GM12878 (cell line): ENCODE measurements at regions not wholly inside any gene's neighbourhood (a gene's known extent, or its start where the extent isn't known, plus 50 kb on each side); places are given as distances from the start of the nearest gene placed in this dataset.

Experiments
- ATAC-seq: fragments of 200-7000 bp; cut with Tn5 transposase; 3 replicates; pipeline ENCODE4 v1.9.1; 2020; ENCODE audit warnings: mild to moderate bottlenecking, moderate library complexity
- BruUV-seq: library from RNA; stranded (reverse); fragments of 400-500 nt; replicated peaks from 2 replicates; lab custom pipeline; 2021; lab: Mats Ljungman, UMichigan
- CTCF ChIA-PET: fragments of 300-600 bp; sonication (Branson Sonifier 250); formaldehyde crosslinking; extraction: SDS; loops from one replicate; lab custom pipeline; 2021; ENCODE audit warnings: inconsistent platforms; lab: Yijun Ruan, JAX
- POLR2A ChIA-PET: fragments of 350-600 bp; formaldehyde crosslinking; extraction: SDS; loops from one replicate; lab custom pipeline; 2021; ENCODE audit warnings: inconsistent platforms; lab: Charles Lee
- RAD21 ChIA-PET: fragments of 300-600 bp; sonication (Branson Sonifier 250); formaldehyde crosslinking; loops from one replicate; lab custom pipeline; 2023; ENCODE audit warnings: antibody characterized with exemption; ENCODE audit not compliant: unreplicated experiment; lab: Charles Lee
- SMC1A ChIA-PET: fragments of 300-600 bp; sonication (Branson Sonifier 250); formaldehyde crosslinking; loops from one replicate; lab custom pipeline; 2023; ENCODE audit not compliant: unreplicated experiment, uncharacterized antibody; lab: Charles Lee
- DNase-seq: peaks from one replicate; pipeline ENCODE4 v3.0.0-alpha.2; 2011; ENCODE audit warnings: low read depth, low spot score
- FAIRE-seq: peaks from 3 replicates; lab custom pipeline; 2011; peaks lifted over from hg19 to GRCh38; lab: Jason Lieb, UNC
- H2AFZ ChIP-seq: 2 replicates; pipeline ENCODE4 v1.6.0; 2011; ENCODE audit warnings: low read depth, low read length, control low read depth; ENCODE audit not compliant: control insufficient read depth
- H3K27ac ChIP-seq: 2 replicates; pipeline ENCODE4 v1.5.1; 2011; ENCODE audit warnings: control low read depth; ENCODE audit not compliant: control insufficient read depth, insufficient read depth
- H3K27me3 ChIP-seq, 2 experiments: replicated peaks in 1 of 2; 2 replicates each; pipeline versions ENCODE4 v1.6.0 to v1.6.1; 2011; ENCODE audit warnings: low read length in 1 of 2; ENCODE audit not compliant: control insufficient read depth in 2 of 2, insufficient read depth in 2 of 2
- H3K36me3 ChIP-seq, 2 experiments: 2 replicates each; pipeline ENCODE4 v1.5.1; 2011; ENCODE audit warnings: low read length in 1 of 2; ENCODE audit not compliant: control insufficient read depth in 2 of 2, insufficient read depth in 2 of 2
- H3K4me1 ChIP-seq: 2 replicates; pipeline ENCODE4 v1.6.1; 2011; ENCODE audit warnings: mild to moderate bottlenecking, low read length, moderate library complexity, mixed read lengths; ENCODE audit not compliant: control insufficient read depth, insufficient read depth
- H3K4me2 ChIP-seq: 2 replicates; pipeline ENCODE4 v1.6.0; 2011; ENCODE audit warnings: control low read depth; ENCODE audit not compliant: control insufficient read depth, insufficient read depth
- H3K4me3 ChIP-seq: fragments of 200-600 bp; sonication (generic); 2 replicates; pipeline ENCODE4 v1.5.1; 2016
- H3K79me2 ChIP-seq: 2 replicates; pipeline ENCODE4 v1.6.0; 2011; ENCODE audit warnings: low read length; ENCODE audit not compliant: control insufficient read depth, insufficient read depth
- H3K9ac ChIP-seq: 2 replicates; pipeline ENCODE4 v1.8.0; 2011; ENCODE audit warnings: low read length, control low read depth, mixed read lengths; ENCODE audit not compliant: control insufficient read depth, insufficient read depth
- H3K9me3 ChIP-seq: replicated peaks from 3 replicates; pipeline ENCODE4 v1.5.1; 2011; ENCODE audit warnings: mild to moderate bottlenecking, low read length; ENCODE audit not compliant: control insufficient read depth, insufficient read depth
- H4K20me1 ChIP-seq: 2 replicates; pipeline ENCODE4 v1.6.0; 2011; ENCODE audit not compliant: control insufficient read depth, insufficient read depth
- BACH1 ChIP-seq: fragments of 450-650 bp; IDR thresholded peaks from 2 replicates; pipeline ENCODE4 v1.6.1; 2017; ENCODE audit warnings: mild to moderate bottlenecking, borderline replicate concordance
- ETV6 ChIP-seq, 2 experiments: fragments of 450-650 bp in 1 of 2; IDR thresholded peaks in 1 of 2; conservative IDR thresholded peaks in 1 of 2; 2 replicates each; pipeline ENCODE4 v1.6.1; 2014; ENCODE audit warnings: antibody characterized with exemption in 1 of 2, borderline replicate concordance in 1 of 2, low read depth in 1 of 2, mild to moderate bottlenecking in 1 of 2, moderate library complexity in 1 of 2
- GATAD2B ChIP-seq: fragments of 450-650 bp; conservative IDR thresholded peaks from 2 replicates; pipeline ENCODE4 v1.6.1; 2017; ENCODE audit warnings: low read depth, mild to moderate bottlenecking, moderate library complexity
- HDAC2 ChIP-seq: fragments of 200-600 bp; sonication (generic); IDR thresholded peaks from 2 replicates; pipeline ENCODE4 v1.6.1; 2017
- MEF2B ChIP-seq: fragments of 450-650 bp; IDR thresholded peaks from 2 replicates; pipeline ENCODE4 v1.6.1; 2018; ENCODE audit warnings: mild to moderate bottlenecking, moderate library complexity; ENCODE audit not compliant: partially characterized antibody, poor library complexity, severe bottlenecking
- SP1 ChIP-seq: IDR thresholded peaks from one replicate; pipeline ENCODE4 v1.6.1; 2011; ENCODE audit warnings: low read depth, low read length
- WGBS: methylation state at CpG from one replicate; pipeline ENCODE4 v1.1.6; 2016; ENCODE audit warnings: low lambda C conversion rate; ENCODE audit not compliant: insufficient replicate concordance, insufficient coverage; ENCODE audit errors: missing lambda C conversion rate; 5-methylcytosine and 5-hydroxymethylcytosine counted together
- in situ Hi-C: fragments of 300-500 bp; cut with MboI; formaldehyde crosslinking; loops from 9 replicates; pipeline ENCODE4 v1.14.3; 2018; ENCODE audit warnings: mixed read lengths
- intact Hi-C: fragments of 100-400 bp; cut with micrococcal nuclease; formaldehyde crosslinking; loops from one replicate; pipeline ENCODE4 v1.14.2; 2022; ENCODE audit not compliant: unreplicated experiment
- TF ChIP-seq, protein P1 (sequence below): IDR thresholded peaks from 2 replicates; pipeline ENCODE4 v1.6.1; 2012; ENCODE audit warnings: low read depth, low read length, improper control_type of control experiment
- TF ChIP-seq, protein P2 (sequence below): fragments of 450-650 bp; formaldehyde crosslinking; IDR thresholded peaks from 2 replicates; pipeline ENCODE4 v1.5.0; 2022; ENCODE audit warnings: mild to moderate bottlenecking, missing genetic modification characterization

DNA sequence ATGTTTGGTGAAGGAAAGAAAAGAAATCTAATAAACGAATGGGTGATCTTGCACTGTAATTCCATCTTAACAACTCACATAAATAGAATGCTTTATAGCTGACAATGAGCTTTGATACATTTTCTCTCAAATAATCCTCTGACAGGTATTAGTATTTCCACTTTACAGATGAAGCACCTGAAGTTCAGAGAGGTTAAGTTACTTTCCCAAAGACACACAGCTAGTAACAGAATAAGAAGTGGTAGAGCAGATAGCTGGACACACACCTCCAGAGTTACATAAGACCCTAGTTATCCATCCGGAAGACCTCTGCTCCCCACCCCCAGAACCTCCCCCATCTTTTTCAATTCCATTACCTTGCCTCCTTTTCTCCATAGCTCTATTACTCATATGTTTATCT lies 213.3 kb upstream of the ZC3H12A start:
- Histone ChIP-seq H3K4me2 (no peak overlapping the region), H3K4me1 (no peaks in the 10 kb centered on the region), H3K9ac (no peak overlapping the region), H4K20me1 (no peaks in the 10 kb centered on the region), H3K4me3 (no peak overlapping the region), H3K36me3 (no peaks in the 10 kb centered on the region), H3K27me3 (peaks cover 4% of the 10 kb centered on the region in 2 experiments; a peak in 2 of 4 replicates), H3K79me2 (no peaks in the 10 kb centered on the region), H3K27ac (no peak overlapping the region)
- ATAC-seq: no peak
- RAD21 ChIA-PET: no interaction called here
- CTCF ChIA-PET: interaction anchor here (0.6 kb wide), 1 partner anchor 485 kb away, joined by 3 read pairs; no protein-coding TSS in a partner anchor
- DNase-seq: no peak
- in situ Hi-C loops: no loop called here
- 23% methylated on average over 2 of the region's 2 CpGs for WGBS
- BruUV-seq: no TSS peak
- TF ChIP-seq, protein P1, sequence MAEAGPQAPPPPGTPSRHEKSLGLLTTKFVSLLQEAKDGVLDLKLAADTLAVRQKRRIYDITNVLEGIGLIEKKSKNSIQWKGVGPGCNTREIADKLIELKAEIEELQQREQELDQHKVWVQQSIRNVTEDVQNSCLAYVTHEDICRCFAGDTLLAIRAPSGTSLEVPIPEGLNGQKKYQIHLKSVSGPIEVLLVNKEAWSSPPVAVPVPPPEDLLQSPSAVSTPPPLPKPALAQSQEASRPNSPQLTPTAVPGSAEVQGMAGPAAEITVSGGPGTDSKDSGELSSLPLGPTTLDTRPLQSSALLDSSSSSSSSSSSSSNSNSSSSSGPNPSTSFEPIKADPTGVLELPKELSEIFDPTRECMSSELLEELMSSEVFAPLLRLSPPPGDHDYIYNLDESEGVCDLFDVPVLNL: no peak
- TF ChIP-seq MEF2B: no peak
- TF ChIP-seq, all 136 proteins: peak for 0
- SMC1A ChIA-PET: interaction anchor here (1.1 kb wide), 1 partner anchor 11 kb away, joined by 3 read pairs; no protein-coding TSS in a partner anchor
- FAIRE-seq: no peak
- POLR2A ChIA-PET: no interaction called here
- H2AFZ ChIP-seq: no peak overlapping the region
- no peaks in the 10 kb centered on the region for H3K9me3 ChIP-seq
- intact Hi-C loops: no loop called here

DNA sequence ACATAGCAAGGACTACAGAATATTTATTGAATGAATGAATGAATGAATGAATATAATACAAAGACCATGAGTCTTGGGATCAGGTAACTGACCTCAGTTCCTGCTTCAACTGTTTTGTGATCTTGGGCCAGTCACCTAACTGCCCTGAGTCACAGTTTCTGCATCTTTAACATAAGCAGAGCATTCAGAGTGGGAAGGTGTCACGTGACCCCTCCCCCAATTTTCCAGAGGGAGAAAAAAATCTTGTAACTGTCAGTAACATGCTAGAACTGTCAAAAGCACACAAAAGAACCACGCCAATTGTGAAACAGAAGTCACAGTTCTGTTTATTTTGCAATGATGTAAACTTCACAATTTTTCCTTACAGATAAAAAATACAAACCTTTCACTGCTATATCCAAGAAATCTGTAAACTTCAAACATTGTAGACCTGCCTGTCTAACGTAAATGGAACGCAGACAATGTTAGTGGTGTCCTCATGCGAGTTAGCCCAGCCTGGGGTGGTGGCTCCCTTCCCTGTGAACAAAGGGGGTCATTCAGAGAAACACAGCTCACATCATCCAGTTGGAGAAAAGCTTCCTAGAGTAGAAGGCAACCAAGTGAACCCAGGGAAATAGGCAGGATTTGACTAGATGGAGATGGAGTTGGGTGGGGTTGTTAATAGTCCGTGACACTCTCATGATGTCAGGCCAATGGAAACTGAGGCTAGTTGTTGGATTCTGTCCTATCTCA lies 211.8 kb upstream of the ZC3H12A start:
- intact Hi-C loops: no loop called here
- H3K27ac ChIP-seq: no peak overlapping the region
- no peaks in the 10 kb centered on the region for H4K20me1 ChIP-seq
- H3K36me3 ChIP-seq: no peaks in the 10 kb centered on the region
- BruUV-seq: no TSS peak
- ChIA-PET RAD21 (no interaction called here), CTCF (no interaction called here), SMC1A (no interaction called here), POLR2A (no interaction called here)
- H3K4me3 ChIP-seq: no peak overlapping the region
- peaks cover 4% of the 10 kb centered on the region in 2 experiments; a peak in 2 of 4 replicates for H3K27me3 ChIP-seq
- H3K9ac ChIP-seq: no peak overlapping the region
- H3K4me2 ChIP-seq: no peak overlapping the region
- no peaks in the 10 kb centered on the region for H3K4me1 ChIP-seq
- no peaks in the 10 kb centered on the region for H3K9me3 ChIP-seq
- WGBS: 14% methylated on average over 6 of the region's 6 CpGs
- DNase-seq (no peak), FAIRE-seq (no peak), ATAC-seq (no peak)
- H2AFZ ChIP-seq: no peak overlapping the region
- H3K79me2 ChIP-seq: no peaks in the 10 kb centered on the region
- in situ Hi-C loops: no loop called here
- TF ChIP-seq, protein P1: no peak
- TF ChIP-seq SP1 (no peak), ETV6 (conservative IDR thresholded peaks at IDR 0.05 in 1 of 2, IDR thresholded peaks at IDR 0.05 in 1 of 2; ENCODE audit: borderline replicate concordance in 1 of 2, low read depth in 1 of 2) (no peak), HDAC2 (no peak), BACH1 (no peak), GATAD2B (no peak)
- TF ChIP-seq, protein P2, sequence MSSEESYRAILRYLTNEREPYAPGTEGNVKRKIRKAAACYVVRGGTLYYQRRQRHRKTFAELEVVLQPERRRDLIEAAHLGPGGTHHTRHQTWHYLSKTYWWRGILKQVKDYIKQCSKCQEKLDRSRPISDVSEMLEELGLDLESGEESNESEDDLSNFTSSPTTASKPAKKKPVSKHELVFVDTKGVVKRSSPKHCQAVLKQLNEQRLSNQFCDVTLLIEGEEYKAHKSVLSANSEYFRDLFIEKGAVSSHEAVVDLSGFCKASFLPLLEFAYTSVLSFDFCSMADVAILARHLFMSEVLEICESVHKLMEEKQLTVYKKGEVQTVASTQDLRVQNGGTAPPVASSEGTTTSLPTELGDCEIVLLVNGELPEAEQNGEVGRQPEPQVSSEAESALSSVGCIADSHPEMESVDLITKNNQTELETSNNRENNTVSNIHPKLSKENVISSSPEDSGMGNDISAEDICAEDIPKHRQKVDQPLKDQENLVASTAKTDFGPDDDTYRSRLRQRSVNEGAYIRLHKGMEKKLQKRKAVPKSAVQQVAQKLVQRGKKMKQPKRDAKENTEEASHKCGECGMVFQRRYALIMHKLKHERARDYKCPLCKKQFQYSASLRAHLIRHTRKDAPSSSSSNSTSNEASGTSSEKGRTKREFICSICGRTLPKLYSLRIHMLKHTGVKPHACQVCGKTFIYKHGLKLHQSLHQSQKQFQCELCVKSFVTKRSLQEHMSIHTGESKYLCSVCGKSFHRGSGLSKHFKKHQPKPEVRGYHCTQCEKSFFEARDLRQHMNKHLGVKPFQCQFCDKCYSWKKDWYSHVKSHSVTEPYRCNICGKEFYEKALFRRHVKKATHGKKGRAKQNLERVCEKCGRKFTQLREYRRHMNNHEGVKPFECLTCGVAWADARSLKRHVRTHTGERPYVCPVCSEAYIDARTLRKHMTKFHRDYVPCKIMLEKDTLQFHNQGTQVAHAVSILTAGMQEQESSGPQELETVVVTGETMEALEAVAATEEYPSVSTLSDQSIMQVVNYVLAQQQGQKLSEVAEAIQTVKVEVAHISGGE: no peak
